ENCODE measurements at regions not wholly inside any gene's neighbourhood (a gene's known extent, or its start where the extent isn't known, plus 50 kb on each side); places are given as distances from the start of the nearest gene placed in this dataset.

- DNase-seq (ENCODE audit: low read depth in 2 of 2), result peak; percentile 21 to 33
These were observed 662.1 kb upstream of the FTMT start for GRCh38 chr5:121189342-121190305.

GRCh38 chr5:121199216-121199999, 652.3 kb upstream of the FTMT start:
- peak; percentile 75 to 79 for DNase-seq (ENCODE audit: low read depth in 2 of 2)

GRCh38 chr5:121218086-121218485, 633.6 kb upstream of the FTMT start:
- no peak for DNase-seq (ENCODE audit: low read depth in 2 of 2)

- DNase-seq (ENCODE audit: low read depth in 2 of 2), result no peak
These were observed 630.2 kb upstream of the FTMT start for GRCh38 chr5:121221483-121221882.

- no peak for DNase-seq (ENCODE audit: low read depth in 2 of 2)
These were observed 624.9 kb upstream of the FTMT start for GRCh38 chr5:121226765-121227164.

GRCh38 chr5:121239951-121240350, 611.7 kb upstream of the FTMT start:
- DNase-seq (ENCODE audit: low read depth in 2 of 2), result no peak

GRCh38 chr5:121246971-121247370, 604.7 kb upstream of the FTMT start:
- DNase-seq (ENCODE audit: low read depth in 2 of 2), result no peak

- DNase-seq (ENCODE audit: low read depth in 2 of 2), result no peak
These were observed 599.7 kb upstream of the FTMT start for GRCh38 chr5:121251954-121252353.

GRCh38 chr5:121257621-121258020, 594.1 kb upstream of the FTMT start:
- DNase-seq (ENCODE audit: low read depth in 2 of 2), result no peak

- no peak for DNase-seq (ENCODE audit: low read depth in 2 of 2)
These were observed 588.2 kb upstream of the FTMT start for GRCh38 chr5:121263456-121263855.

- no peak for DNase-seq (ENCODE audit: low read depth in 2 of 2)
These were observed 587.1 kb upstream of the FTMT start for GRCh38 chr5:121264605-121265004.

GRCh38 chr5:121271546-121271945, 580.1 kb upstream of the FTMT start:
- no peak for DNase-seq (ENCODE audit: low read depth in 2 of 2)

GRCh38 chr5:121273833-121274433, 577.7 kb upstream of the FTMT start:
- peak; percentile 52 to 56 for DNase-seq (ENCODE audit: low read depth in 2 of 2)

GRCh38 chr5:121279801-121280200, 571.9 kb upstream of the FTMT start:
- no peak for DNase-seq (ENCODE audit: low read depth in 2 of 2)

GRCh38 chr5:121285801-121286521, 565.7 kb upstream of the FTMT start:
- peak; percentile 56 to 60 for DNase-seq (ENCODE audit: low read depth in 2 of 2)

GRCh38 chr5:121288781-121289180, 562.9 kb upstream of the FTMT start:
- no peak for DNase-seq (ENCODE audit: low read depth in 2 of 2)

GRCh38 chr5:121292664-121293063, 559.0 kb upstream of the FTMT start:
- no peak for DNase-seq (ENCODE audit: low read depth in 2 of 2)

- no peak for DNase-seq (ENCODE audit: low read depth in 2 of 2)
These were observed 555.3 kb upstream of the FTMT start for GRCh38 chr5:121296356-121296755.

GRCh38 chr5:121299153-121299552, 552.5 kb upstream of the FTMT start:
- DNase-seq (ENCODE audit: low read depth in 2 of 2), result no peak

GRCh38 chr5:121304838-121305237, 546.8 kb upstream of the FTMT start:
- no peak for DNase-seq (ENCODE audit: low read depth in 2 of 2)

- DNase-seq (ENCODE audit: low read depth in 2 of 2), result no peak
These were observed 537.8 kb upstream of the FTMT start for GRCh38 chr5:121313886-121314285.

GRCh38 chr5:121315786-121316185, 535.9 kb upstream of the FTMT start:
- DNase-seq (ENCODE audit: low read depth in 2 of 2), result no peak

Data from fibroblast of skin of left biceps (primary cell).